Stomach smooth muscle (tissue), 2 donors: ENCODE measurements at regions not wholly inside any gene's neighbourhood (a gene's known extent, or its start where the extent isn't known, plus 50 kb on each side); places are given as distances from the start of the nearest gene placed in this dataset.

Source experiments
- H3K27ac ChIP-seq: one replicate; pipeline ENCODE4 v1.7.0; 2013; ENCODE audit warnings: mild to moderate bottlenecking, low read length, inconsistent platforms
- H3K27me3 ChIP-seq, 2 donors: one replicate each; pipeline ENCODE4 v1.7.0; 2013; ENCODE audit warnings: low read length in 2 of 2; ENCODE audit not compliant: insufficient read depth in 2 of 2, control insufficient read depth in 1 of 2
- H3K36me3 ChIP-seq, 2 donors: one replicate each; pipeline ENCODE4 v1.7.0; 2013; ENCODE audit warnings: low read length in 2 of 2; ENCODE audit not compliant: control insufficient read depth in 2 of 2, insufficient read depth in 2 of 2
- H3K4me1 ChIP-seq: one replicate; pipeline ENCODE4 v1.7.0; 2013; ENCODE audit warnings: low read length; ENCODE audit not compliant: control insufficient read depth, insufficient read depth
- H3K4me3 ChIP-seq, 2 donors: one replicate each; pipeline ENCODE4 v1.7.0; 2013; ENCODE audit warnings: low read length in 2 of 2
- H3K9ac ChIP-seq, 2 donors: one replicate each; pipeline ENCODE4 v1.7.0; 2013; ENCODE audit warnings: low read length in 2 of 2, mild to moderate bottlenecking in 1 of 2
- H3K9me3 ChIP-seq, 2 donors: one replicate each; pipeline ENCODE4 v1.7.0; 2013; ENCODE audit warnings: low read length in 2 of 2; ENCODE audit not compliant: control insufficient read depth in 2 of 2
- donor health status: healthy.
- donor health status: Pancreatic carcinoma.

DNA sequence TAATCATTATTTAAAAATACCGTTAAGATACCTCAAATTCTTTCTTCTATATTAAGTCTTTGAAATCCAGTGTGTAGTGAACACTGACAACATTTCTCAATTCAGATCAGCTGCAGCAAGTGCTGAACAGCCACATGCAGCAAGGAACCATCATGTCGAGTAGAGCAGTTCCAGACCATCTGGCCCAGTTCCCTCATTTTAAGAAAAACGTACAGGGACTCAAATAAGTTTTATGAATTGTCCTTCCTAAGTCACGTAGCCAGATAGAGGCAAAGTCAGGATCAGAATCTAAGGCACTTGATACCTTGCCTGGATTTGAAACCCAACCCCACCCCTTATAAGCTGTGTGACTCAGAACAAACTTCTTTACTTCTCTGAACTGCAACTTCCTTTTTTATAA lies 132.4 kb downstream of the PROX1 start:
- no peaks in the 10 kb centered on the region for H3K27me3 ChIP-seq
- H3K9ac ChIP-seq, result no peak overlapping the region
- no peaks in the 10 kb centered on the region for H3K4me1 ChIP-seq
- no peaks in the 10 kb centered on the region for H3K36me3 ChIP-seq
- H3K9me3 ChIP-seq, result peaks cover 8 to 19% of the 10 kb centered on the region in 2 donors
- no peak overlapping the region for H3K4me3 ChIP-seq
- no peak overlapping the region for H3K27ac ChIP-seq

DNA sequence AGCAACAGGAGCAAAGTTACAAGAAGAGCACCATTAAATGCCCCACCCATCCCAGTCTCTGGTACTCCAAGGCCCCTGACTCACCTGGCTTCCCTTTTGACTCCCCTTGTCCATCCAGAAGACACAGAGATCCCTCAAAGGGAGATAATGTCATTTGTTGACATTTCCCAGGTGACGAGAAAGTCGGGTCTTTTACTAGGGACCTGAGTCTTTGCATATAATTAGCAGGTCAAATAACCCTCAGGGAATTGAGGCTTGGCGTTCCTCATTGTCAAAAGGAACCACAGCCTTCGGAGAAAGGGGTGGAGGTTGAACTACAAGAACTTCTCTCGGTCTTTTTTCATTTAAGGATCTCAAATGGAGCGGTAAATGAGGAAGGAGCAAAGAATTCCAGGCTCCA lies 133.2 kb downstream of the PROX1 start:
- Histone ChIP-seq H3K9me3 (peaks cover 8 to 15% of the 10 kb centered on the region in 2 donors), H3K36me3 (no peaks in the 10 kb centered on the region), H3K4me1 (no peaks in the 10 kb centered on the region), H3K4me3 (no peak overlapping the region), H3K27me3 (no peaks in the 10 kb centered on the region), H3K27ac (no peak overlapping the region), H3K9ac (no peak overlapping the region)

DNA sequence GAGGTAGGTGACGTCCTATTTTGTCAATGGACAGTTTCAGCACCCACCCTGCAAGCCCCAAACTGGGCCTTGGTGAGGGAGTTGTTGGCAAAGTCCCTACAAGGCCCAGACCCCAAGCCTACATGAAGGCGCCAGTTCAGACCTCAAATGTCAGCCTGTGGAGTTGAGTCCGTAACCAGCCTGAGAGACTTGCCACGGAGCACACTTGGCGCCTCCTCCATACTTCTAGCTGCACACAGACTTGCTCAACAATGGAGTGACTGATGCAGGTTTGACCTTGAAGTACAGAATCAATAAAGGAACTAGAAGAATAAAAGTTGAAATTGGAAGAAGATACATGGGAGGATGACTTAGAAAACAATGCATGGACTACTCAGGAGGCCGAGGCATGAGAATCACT lies 134.3 kb downstream of the PROX1 start:
- Histone ChIP-seq H3K9ac (no peak overlapping the region), H3K9me3 (peaks cover 6 to 14% of the 10 kb centered on the region in 2 donors), H3K36me3 (no peaks in the 10 kb centered on the region), H3K4me1 (no peaks in the 10 kb centered on the region), H3K27ac (no peak overlapping the region), H3K27me3 (no peaks in the 10 kb centered on the region), H3K4me3 (no peak overlapping the region)

DNA sequence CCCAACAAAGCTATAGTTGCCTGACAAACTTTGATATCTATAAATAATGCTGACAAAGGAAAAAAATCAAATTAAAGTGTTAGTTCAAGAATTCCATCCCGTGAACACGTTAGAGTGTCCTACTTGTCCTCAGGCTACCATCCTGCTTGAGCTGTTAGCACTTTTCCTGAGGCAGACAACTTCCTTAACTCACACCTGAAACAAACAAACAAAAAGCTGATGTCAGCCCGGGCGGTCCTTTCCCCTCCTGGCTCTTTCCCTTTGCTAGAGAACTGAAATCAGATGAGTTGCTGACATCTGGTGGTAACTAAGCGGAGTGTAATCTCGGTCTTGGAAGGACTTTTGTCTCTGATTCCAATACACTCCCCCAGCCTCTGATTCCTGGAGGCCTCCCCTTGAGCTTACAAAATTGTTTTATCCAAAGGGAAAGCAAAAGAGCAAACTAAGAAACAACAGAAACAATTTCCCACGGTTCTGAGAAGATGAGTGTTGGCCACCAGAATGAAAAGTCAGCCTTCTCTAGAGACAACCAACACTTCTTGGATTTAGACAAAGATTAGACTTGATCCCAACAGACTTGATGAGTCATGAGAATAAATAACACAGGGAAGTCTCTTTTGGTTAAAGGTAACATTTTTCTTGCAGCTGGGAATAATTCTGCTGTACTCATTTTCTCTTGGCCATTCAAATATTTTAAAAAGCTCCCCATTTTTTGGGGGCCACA lies 135.4 kb downstream of the PROX1 start:
- no peak overlapping the region for H3K4me3 ChIP-seq
- H3K36me3 ChIP-seq, result no peaks in the 10 kb centered on the region
- no peak overlapping the region for H3K9ac ChIP-seq

DNA sequence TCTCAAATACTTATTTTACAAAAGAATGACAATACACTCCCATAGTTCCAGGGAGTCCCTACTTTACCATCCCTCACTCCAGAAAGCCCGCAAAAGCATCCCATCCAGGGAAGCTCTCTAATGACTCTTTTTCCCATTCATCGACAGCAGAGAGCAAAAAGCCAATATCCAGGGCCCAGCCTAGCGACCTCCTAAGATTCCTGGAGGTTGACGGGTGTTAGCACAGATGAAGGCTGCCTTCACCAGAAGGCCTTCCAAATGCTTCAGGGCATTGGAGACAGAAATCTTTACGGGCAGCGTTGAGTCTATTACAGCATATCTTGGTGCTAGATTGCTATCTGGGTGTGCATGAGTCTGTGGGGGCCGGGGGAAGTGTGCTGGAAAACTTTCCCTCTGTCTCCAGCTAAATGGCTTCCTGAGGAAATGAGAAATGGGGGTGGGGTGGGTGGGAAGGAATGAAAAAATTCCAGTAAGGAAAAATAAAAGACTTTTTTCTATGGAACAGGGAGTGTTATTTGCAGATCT lies 136.6 kb downstream of the PROX1 start:
- Histone ChIP-seq H3K4me1 (no peaks in the 10 kb centered on the region), H3K9me3 (no peaks in the 10 kb centered on the region), H3K27me3 (no peaks in the 10 kb centered on the region), H3K4me3 (no peak overlapping the region), H3K36me3 (no peaks in the 10 kb centered on the region), H3K27ac (no peak overlapping the region), H3K9ac (no peak overlapping the region)

More for the DNA sequence above, 135.4 kb downstream of the PROX1 start:
- Histone ChIP-seq H3K9me3 (peaks cover 0 to 5% of the 10 kb centered on the region in 2 donors), H3K27ac (no peak overlapping the region), H3K4me1 (no peaks in the 10 kb centered on the region), H3K27me3 (no peaks in the 10 kb centered on the region)

DNA sequence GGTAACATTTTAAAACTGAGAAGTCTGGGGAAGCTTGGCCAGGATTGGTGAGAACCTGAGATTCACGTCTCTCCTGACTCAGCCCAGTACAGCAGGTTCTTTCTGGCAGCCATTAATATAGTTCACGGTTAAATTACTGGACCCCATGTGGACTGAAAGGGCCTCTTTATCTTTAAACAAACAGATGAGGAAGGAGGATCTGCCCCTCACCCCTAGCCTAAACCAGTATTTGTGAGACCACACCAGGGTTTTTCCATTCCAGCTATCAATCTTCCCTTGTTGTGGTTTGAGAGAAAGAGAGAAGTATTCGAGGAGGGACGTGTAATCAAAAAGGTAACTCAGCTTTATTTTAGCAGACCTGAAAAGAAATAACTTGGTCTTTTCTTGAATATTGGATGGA lies 137.1 kb downstream of the PROX1 start:
- Histone ChIP-seq H3K4me3 (no peak overlapping the region), H3K4me1 (no peaks in the 10 kb centered on the region), H3K27ac (no peak overlapping the region), H3K36me3 (no peaks in the 10 kb centered on the region), H3K9me3 (no peaks in the 10 kb centered on the region), H3K27me3 (no peaks in the 10 kb centered on the region), H3K9ac (no peak overlapping the region)

DNA sequence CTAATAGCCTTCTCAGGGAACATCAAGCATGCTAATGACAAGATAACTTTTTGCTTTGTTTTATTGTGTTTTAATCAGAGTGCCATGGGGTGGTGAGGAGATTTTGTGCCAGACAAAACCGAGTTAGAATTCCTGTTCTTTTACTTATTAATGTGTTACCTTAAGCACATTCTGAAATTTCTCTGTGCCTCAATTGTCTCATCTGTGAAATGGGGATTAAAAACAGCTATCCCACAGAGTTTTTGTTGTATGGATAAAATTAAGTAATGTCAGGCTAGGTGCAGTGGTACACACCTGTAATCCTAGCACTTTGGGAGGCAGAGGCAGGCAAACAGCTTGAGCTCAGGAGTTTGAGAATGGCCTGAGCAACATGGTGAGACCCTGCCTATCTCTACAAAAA lies 138.0 kb downstream of the PROX1 start:
- Histone ChIP-seq H3K9me3 (no peaks in the 10 kb centered on the region), H3K4me3 (no peak overlapping the region), H3K36me3 (no peaks in the 10 kb centered on the region), H3K4me1 (no peaks in the 10 kb centered on the region), H3K27ac (no peak overlapping the region), H3K9ac (no peak overlapping the region), H3K27me3 (no peaks in the 10 kb centered on the region)

DNA sequence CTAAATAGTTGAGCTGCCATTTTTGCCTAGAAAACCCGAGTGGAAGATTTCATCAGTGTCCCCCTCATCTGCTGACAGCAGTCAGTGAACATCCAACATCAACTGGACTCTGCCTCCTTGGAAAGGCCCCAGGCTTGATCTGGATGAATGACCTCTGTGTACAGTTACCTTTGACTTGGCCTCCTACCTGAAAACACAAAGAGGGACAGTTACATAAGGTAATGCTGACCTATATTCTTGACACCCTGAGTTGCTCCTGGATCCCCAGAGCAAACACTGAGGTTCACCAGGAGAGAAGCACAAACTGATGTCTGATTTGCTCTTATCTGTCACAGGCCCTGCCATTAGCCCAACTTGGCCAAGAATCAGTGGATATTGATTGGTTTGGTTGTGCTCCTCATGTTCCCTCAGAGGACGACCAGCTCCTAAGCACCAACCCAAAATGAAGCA lies 138.9 kb downstream of the PROX1 start:
- no peaks in the 10 kb centered on the region for H3K36me3 ChIP-seq
- no peak overlapping the region for H3K4me3 ChIP-seq
- H3K27me3 ChIP-seq, result no peaks in the 10 kb centered on the region
- H3K9ac ChIP-seq, result no peak overlapping the region
- H3K9me3 ChIP-seq, result no peaks in the 10 kb centered on the region
- no peak overlapping the region for H3K27ac ChIP-seq
- H3K4me1 ChIP-seq, result no peaks in the 10 kb centered on the region

DNA sequence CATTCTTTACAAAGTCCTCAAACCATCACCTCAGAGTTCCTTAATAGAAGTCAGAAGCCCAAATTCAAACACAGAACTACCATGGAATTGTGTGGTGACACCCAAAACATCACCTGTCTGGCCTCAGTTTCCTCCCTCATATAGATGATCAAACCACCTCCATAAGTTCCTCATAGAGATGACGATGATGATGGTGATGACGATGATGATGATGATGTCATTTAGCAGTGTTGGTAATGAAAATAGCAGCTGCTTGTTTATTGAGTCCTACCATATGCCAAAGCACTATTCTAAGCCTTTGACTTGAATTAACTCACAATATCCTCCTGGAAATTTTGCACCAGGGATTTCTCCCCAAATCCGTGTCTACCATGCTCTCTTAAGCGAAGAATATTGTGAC lies 139.9 kb downstream of the PROX1 start:
- H3K27me3 ChIP-seq, result no peaks in the 10 kb centered on the region
- H3K9me3 ChIP-seq, result no peaks in the 10 kb centered on the region
- H3K36me3 ChIP-seq, result no peaks in the 10 kb centered on the region
- no peaks in the 10 kb centered on the region for H3K4me1 ChIP-seq
- no peak overlapping the region for H3K27ac ChIP-seq
- H3K4me3 ChIP-seq, result no peak overlapping the region
- H3K9ac ChIP-seq, result no peak overlapping the region

DNA sequence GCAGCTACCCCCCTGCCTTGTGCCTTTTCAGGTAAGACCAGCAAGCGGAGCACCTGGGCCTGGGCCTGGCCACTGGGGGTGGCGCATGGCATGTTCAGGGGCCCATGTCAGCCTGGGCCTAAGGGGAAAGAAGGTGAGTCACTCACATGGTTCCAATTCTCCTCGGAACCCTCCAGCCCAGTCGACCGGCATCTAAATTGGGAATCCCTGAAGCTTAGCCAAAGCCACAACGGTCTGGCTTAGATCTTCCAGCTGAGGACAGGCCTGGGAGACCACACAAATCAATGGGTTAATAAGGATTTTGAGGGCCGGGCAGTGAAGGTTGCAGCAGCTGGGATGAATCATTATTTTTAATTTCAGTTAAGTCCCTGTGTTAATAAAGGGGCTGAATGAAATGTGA lies 145.1 kb upstream of the SMYD2 start:
- H3K36me3 ChIP-seq, result no peaks in the 10 kb centered on the region
- no peaks in the 10 kb centered on the region for H3K27me3 ChIP-seq
- H3K9me3 ChIP-seq, result no peaks in the 10 kb centered on the region
- H3K4me1 ChIP-seq, result no peaks in the 10 kb centered on the region
- no peak overlapping the region for H3K9ac ChIP-seq
- no peak overlapping the region for H3K4me3 ChIP-seq
- no peak overlapping the region for H3K27ac ChIP-seq

DNA sequence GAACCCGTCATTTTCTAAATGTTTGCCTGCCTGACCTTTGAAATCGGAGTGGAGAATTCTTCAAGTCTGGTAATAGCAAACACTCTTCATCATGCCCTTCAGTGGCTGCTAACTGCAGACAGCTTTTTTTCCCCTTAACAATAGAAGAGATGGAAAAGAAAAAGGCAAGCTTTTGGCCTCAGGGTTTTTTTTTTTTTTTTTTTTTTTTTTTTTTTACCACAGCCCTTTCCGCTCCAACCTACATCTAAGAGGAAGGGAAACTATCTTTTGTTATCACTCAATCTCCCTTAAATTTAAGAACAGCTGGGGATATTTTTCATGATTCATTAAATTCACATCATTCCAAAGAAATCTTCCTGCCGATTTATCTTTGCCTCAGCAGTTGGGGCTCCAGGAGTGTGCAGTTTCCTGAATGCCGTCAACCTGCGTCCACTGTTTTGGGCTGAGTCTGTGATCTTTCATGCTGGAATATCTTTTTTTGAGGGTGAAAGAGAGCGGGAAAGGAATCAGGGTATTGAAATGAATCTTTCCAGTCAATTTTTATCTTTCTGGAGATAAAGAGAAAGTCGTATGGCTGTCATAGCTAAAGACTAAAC lies 144.5 kb upstream of the SMYD2 start:
- H3K4me1 ChIP-seq, result no peaks in the 10 kb centered on the region
- H3K36me3 ChIP-seq, result no peaks in the 10 kb centered on the region
- no peaks in the 10 kb centered on the region for H3K27me3 ChIP-seq
- no peaks in the 10 kb centered on the region for H3K9me3 ChIP-seq
- no peak overlapping the region for H3K4me3 ChIP-seq
- H3K9ac ChIP-seq, result no peak overlapping the region
- no peak overlapping the region for H3K27ac ChIP-seq
